Medulla oblongata (tissue), 1 donor: ENCODE measurements at regions not wholly inside any gene's neighbourhood (a gene's known extent, or its start where the extent isn't known, plus 50 kb on each side); places are given as distances from the start of the nearest gene placed in this dataset.
"Not testable (repeated sequence)": the region's sequence is repeated elsewhere in the genome, so short reads cannot be mapped to it uniquely, and the experiment has no call there.

Experiments used
- DNase-seq: peaks from one replicate; pipeline ENCODE4 v3.0.0-alpha.2; 2015; ENCODE audit errors: extremely low spot score

DNA sequence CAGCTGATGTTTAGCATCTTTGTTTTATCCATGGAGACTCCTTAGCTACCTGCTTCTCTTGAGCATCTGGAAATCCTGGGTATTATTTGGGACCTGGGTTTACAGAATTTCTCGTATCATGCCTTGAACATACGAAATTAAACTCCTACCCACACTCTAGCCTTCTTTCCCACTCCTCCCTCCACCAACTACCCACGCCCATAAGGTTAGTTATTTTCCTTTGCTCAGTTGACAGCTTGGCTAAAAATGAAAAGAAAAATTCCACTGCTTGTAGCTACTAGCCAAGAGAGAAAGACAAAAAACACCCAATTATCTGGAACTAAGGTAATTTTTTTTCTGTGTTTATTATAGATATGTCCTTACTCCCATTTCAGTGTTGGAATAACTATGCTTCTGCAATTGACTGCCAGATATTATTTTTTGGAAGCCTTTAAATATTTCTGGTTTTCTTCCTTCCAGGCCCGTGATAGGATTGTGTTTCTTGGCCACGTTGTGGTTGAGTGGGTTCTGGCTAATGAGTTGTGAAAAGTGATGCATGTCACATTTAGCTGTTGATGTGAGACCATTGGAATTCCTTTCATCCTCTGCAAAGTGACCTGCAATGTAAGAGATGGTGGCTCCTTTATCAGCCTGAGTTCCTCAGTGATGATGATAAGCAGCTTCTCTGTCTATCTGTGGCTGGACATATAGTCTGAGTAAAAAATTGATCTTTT is 308.1 kb downstream of the LRRC70 start:
- DNase-seq, result no peak

DNA sequence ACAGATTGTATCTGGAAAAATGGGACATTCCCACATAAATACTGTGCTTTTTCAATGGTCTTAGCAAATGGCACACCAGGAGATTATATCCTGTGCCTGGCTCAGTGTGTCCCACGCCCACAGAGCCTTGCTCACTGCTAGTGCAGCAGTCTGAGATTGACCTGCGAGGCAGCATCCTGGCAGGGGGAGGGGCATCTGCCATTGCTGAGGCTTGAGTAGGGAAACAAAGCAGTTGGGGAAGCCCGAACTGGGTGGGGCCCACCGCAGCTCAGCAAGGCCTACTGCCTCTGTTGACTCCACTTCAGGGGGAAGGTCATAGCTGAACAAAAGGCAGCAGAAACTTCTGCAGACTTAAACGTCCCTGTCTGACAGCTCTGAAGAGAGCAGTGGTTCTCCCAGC is 258.7 kb downstream of the LRRC70 start:
- not testable (repeated sequence) for DNase-seq

DNA sequence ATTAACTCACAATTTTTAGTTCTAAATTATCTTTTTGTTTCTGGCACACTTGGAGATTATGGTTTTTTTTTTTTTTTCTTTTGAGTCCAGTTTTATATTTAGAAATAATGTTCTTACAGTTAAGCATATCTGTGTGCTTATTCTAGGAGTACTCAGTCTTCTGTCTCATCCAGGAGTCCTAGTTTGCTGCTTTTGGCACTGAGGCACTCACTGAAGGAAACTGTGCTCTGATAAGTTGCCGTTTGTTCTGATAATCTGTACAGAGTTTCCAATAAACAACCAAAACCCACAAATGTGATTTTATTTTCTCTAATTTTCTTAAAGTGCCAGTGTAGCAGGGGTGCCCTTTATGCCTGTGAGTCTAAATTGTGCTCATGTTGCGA is 251.0 kb downstream of the LRRC70 start:
- no peak for DNase-seq

DNA sequence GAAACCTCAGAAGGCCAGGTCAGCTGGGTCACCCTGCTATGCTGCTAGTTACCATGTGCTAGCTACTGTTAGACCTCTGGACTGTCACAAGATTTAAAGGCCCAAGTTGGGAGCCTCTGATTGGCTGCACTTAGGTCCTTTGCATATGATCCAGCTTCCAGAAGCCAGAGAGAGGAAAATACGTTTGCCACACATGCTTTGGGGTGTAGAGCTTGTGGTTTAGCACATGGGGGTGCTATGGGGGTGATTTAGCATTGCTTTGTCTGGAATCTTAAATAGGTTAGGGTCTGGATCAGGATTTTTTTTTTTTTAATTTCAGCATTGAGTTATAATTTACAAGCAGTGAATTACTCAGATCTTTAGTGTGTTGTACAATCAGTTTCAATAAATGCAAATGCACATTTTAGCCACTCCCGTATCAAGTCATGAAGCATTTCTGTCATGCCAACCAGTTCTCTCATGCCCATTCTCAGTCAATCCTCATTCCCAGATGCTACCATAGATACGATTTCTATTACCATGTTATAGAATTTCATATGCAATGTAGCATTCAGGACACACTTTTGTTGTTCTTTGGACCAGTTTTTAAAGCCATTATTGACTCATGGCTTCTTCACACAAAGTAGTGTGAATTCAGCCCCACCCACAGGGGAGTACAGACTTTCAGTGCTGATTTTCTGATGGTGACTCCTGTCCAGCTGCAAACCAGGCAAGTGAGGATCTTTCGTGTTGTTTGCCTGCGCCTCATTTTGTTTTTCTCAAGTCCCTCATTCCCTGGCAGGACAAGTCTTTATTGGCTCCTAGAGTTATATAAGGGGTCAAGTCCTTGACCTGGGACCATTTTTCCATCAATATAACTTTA is 250.4 kb downstream of the LRRC70 start:
- DNase-seq, result no peak

DNA sequence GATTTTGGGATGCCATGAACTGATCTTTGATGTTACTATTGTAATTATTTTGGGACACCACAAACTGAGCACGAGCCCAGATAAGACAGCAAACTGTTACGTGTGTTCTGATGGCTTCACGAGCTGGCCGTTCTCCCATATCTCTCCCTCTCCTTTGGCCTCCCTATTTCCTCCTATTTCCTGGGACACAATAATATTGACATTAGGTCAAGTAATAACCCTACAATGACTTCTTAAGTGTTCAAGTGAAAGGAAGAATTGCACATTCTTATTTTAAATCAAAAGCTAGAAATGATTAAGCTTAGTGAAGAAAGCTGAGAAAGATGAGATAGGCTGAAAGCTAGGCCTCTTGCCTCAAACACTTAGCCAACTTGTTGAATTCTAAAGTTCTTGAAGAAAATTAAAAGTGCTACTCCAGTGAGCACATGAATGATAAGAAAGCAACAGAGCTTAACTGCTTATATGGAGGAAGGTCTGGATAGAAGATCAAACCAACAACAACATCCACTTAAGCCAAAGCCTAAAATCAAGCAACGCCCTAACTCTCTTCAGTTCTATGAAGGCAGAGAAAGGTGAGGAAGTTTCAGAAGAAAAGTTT is 247.1 kb downstream of the LRRC70 start:
- no peak for DNase-seq

DNA sequence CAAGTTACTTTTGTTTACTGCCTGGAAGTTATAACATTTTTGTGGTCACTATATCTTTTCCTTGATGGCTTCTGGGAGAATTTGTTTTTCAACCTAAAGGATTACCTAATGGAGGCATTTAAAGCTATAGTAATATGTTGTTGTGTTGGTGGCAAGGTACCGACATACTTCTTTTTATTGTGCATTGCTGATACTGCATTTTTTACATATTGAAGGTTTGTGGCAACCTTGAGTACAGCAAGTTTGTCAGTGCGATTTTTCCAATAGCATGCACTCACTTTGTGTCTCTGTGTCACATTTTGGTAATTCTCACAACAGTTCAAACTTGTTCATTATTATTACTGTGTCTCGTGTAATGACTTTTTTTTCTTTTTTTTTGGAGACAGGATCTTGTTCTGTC is 246.3 kb downstream of the LRRC70 start:
- DNase-seq, result no peak

DNA sequence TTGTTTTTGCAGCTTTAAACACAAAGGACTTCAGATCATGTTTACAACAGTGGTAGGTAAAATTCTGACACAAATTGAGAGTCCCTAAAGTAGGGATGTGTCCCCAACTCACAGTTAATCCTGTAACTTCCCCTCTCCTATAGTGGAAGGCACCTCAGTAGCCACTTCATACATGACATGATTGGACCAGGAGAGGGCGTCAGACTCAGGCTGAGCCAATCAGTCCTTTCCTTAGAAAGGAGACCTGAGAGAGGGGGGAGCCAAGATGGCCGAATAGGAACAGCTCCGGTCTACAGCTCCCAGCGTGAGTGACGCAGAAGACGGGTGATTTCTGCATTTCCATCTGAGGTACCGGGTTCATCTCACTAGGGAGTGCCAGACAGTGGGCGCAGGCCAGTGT is 238.4 kb downstream of the LRRC70 start:
- not testable (repeated sequence) for DNase-seq

DNA sequence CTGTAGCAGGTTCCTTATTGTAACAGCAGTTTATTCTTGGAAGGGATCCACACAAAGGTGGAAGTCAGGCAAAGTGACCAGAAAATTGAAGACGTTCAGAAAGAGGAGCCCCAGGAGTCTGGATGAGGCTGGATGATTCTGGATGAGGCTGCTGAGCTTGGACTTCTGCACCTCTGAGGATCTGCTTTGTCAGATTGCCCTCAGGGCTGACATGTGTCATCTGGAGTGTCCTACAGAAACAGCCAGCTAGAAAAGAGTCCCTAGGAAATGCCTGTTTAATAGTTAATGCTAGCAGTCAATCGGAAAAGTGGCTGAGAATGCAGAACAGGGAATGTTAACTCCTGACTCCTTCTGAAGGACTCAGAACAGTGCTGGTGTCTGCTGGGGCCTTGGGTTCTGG is 236.4 kb downstream of the LRRC70 start:
- DNase-seq, result no peak

DNA sequence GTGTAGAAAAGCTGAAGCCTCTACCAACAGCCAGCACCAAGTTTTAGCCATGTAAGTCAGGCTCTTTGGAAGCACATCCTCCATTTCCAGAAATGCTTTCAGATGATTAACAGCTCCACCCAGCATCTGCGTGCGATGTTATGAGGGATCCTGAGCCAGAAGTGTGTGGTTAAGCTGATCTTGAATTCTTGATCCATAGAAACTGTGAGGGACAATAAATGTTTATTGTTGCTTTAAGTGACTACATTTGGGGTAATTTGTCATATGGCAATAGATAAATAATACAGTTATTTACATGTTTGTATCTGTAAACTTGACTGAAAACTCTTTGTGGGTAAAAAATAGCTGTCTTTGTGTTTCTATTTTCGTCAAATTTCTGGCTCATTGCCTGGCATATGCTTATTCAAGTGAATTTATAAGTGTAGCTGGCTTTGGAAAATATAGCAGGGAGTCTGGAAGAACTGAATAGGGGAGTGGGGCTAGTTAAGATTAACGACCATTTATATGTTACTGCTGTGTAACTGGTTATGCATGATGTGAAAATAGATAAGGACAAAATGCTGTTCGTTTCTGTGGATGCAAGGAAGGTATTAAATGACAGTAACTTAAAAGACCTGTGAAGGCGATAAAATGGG is 234.1 kb downstream of the LRRC70 start:
- DNase-seq, result no peak

DNA sequence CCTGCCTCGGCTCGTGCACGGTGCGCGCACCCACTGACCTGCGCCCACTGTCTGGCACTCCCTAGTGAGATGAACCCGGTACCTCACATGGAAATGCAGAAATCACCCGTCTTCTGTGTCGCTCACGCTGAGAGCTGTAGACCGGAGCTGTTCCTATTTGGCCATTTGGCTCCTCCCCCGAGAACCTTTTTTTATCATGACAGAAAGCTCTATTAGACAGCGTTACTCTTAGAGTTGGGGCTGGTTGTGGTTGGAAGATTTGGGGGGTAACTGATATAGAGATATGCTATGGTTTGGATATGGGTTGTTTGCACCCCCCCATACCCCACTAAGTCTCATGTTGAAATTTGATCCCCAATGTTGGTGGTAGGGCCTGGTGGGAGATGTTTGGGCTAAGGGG is 226.2 kb downstream of the LRRC70 start:
- not testable (repeated sequence) for DNase-seq

DNA sequence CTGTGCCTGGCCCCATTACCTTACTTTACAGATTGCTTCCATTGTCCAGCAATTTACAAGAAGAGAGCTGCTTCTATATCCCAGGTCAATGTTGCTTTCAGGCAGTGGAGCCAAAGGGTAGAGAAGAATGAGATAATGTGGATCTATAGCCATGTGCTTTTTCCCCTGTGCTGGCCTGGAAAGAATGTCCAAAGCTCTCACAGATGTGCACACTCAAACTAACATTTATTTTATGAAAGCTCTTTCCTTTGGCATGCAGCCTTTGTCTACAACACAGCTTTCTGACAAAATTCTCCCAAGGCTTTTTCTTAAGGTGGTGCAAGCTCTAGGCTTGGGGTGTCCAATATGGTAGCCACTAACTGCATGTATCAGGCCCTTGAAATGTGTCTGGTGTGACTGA is 217.3 kb downstream of the LRRC70 start:
- no peak for DNase-seq

DNA sequence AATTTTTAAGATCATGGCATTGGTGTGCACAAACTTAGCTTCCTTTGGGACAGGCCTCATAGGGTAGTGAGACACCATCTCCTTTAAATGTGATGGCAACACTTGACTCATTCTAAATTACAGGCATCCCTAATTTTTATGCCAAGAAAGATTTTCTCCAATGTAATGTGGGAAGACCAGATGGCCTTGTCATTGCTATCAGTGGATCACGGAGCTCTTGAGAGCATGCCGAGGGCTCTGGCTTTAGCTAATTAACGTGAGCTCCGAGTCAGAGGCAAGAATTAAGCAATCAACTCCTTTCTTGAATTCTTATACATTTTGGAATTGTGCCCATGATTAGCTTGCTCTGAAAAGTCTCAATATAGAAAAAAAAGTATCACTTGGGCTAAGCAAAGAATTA is 215.8 kb downstream of the LRRC70 start:
- no peak for DNase-seq

DNA sequence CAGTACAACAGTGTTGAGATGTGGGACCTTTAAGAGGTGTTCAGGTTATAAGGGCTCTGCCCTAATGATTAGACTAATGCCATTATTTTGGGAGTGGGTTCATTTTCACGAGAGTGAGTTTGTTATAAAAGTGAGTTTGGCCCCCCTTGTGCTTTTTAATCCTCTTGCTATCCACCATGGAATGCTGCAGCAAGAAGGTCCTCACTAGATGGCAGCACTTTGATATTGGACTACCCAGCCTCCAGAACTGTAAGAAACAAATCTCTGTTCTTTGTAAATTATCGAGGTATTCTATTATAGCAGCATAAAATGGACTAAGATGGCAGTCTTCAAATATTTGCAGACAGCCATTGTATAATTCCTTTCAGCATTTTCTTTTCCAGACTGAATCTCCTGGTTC is 212.4 kb downstream of the LRRC70 start:
- DNase-seq, result no peak

DNA sequence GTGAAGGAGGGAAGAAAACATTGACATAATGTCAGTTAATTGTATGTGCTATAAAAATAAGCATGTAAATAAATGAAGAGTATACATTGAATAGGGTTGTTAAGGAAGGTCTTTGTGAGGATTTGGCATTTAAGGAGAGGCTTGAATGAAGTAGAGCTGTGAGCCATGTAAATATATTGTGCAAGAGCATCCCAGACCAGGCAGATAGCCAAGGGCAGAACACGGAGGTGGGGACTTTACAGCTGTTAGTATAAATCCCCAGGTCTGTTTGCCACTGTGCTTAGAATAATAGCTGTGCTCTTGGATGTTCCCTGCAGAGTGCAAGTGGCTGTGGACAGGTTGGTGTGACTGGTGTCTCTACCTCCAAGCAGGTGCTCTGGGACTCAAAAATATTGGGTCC is 211.7 kb downstream of the LRRC70 start:
- DNase-seq, result no peak

DNA sequence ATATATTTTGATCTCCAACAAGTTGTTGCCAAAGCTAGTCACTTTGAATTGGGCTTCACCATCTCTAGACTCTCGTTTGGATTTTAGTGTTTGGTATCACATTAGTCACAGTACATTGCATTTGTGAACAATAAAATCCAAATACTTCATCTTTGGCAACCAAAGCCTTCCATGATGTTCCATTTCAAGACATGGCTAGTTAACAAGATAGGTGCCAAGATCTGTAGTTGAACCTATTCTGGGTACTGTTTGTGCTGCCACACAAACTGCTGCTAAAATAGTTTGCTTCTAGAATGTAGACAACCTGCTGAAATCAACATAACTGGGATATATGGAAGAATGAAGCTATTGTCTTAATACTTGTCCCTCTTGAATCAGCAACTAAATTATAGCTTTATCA is 207.5 kb downstream of the LRRC70 start:
- DNase-seq, result no peak

DNA sequence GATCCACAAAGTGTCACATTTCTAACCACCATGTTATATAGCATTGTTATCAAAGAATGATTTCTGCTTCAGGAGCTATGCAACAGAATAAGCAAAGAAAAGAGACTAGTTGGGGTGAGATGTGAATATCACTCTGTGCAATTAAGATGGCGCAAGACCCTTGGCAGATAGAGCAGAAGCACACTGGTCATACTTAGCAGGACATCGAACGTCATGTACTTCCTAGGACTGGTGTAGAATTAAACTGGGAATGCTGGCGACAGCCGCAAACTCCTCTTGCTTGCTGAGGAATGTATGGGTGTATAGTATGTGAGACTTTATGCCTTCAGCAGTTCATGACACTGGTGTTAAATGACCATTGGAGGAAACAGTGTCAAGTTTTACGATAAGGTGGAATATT is 207.0 kb downstream of the LRRC70 start:
- no peak for DNase-seq

DNA sequence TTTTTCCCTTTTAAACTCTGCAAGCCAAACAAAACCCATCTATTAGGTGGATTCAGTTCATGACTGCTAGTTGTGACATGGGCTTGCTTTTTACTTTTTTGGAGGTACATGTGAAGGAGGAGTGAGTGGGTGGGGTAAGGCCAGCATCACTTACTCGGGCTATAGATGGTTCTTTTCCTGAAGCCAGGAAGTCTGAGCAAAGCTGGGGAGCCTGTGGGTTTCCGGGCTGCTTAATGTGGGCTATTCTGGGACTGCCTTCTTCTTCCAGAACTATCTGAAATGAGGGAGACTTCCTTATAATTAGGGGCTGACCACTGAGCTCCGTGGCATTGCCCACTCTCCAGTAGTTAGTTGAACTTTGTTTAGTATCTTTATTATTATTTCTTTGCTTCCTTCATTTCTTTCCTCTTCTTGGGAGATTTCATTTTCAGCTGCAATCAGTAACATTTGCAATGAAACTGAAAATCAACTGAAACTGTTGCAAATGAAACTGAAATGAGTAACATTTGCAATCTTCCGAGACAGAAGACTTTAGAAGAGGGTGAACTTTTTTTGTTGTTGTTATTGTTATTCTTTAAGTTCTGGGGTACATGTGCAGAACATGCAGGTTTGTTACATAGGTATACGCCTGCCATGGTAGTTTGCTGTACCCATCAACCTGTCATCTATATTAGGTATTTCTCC is 204.9 kb downstream of the LRRC70 start:
- DNase-seq, result peak; percentile 77

DNA sequence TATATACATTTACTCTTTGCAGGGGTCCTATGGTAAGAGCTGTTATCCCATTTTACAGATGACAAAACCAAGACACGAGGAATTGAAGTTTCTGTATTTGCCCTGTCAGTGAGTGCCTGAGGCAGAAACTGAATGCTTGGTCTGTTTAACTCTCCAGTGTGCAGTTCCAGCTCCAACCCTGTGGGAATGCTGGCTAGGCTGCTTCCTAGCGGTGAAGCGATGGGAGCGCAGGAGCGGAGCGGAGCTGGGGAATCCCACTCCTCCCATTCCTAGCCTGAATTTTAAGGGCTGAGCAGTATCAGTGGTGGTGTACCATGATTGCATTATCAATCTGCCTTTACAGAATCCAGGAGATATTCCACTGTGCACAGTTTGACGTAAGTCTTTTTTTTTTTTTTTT is 202.3 kb downstream of the LRRC70 start:
- no peak for DNase-seq

DNA sequence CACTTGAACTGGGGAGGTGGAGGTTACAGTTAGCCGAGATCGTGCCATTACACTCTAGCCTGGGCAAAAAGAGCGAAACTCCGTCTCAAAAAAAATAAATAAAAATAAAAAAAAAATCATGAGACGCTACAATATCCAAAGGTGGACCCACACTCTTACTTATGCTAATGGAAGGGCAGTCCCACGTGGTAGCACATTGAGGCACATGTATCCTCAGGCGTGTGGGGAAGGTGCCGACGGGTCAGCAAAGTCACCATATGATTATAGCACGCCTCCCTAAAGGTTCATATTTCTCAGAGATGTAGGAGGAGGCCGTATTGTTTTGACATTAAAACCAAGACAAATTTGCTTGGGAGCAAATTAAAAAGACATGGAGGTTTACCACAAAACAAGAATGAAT is 201.6 kb downstream of the LRRC70 start:
- DNase-seq, result no peak

DNA sequence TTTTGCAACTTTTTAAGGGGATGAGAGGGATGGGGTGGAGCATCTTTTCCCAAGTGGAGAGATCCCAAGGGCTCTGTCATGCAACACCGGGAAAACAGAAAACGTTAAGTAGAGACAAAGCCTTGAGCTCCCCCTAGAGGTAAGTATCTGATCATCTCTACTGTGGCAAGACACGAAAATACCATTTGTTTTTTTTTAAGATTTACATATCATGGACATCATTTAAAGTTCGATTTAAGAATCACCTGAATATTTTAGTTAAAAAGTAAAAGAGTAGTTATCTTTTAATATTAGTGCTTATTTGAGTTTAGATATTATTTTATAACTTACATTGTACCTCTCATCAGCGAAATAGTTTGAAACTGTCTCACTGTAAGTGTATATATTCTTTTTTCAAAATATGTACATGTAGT is 200.4 kb downstream of the LRRC70 start:
- peak; percentile 77 for DNase-seq

DNA sequence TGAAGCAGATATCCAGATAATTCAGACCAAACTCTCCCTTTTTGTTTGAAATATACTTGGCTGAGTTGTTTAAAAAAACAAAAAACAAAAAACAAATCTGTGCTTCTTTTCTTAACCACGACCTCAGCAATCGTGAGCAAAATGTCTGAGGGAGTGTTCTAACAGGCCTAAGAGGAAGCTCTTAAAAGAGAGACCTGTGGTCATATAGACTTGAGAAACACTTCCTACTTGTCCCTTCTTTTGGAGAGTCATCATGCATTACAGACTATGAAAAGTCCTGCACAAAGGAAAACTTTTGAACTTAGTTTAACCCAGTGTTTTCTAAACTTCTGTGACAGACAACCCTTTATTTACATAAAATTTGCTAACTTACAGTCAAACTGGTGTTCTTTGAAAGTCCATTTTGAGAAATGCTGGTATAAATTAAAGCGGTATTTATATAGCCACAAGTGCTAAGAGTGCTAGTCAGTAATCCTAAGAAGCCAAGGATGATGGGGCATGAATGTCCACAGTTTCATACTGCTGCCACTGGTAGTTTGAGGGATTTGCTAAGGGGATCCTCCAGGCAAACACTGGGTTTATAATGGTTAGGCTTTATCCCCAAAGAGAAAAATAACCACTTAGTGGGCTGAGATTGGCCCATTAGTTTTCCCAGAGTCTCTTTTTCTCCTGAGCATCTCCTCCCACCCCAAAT is 199.8 kb downstream of the LRRC70 start:
- DNase-seq, result peak; percentile 70
